Stimulated activated CD4-positive, alpha-beta T cell treated with anti-CD3 and anti-CD28 coated beads, Interleukin-1b, Interleukin-23, amount 100 ng/mL, for 48 hours (primary cell): ENCODE measurements at regions not wholly inside any gene's neighbourhood (a gene's known extent, or its start where the extent isn't known, plus 50 kb on each side); places are given as distances from the start of the nearest gene placed in this dataset.

Experiments used
- DNase-seq: peaks from one replicate; pipeline ENCODE4 v3.0.0-alpha.2; 2020

DNA sequence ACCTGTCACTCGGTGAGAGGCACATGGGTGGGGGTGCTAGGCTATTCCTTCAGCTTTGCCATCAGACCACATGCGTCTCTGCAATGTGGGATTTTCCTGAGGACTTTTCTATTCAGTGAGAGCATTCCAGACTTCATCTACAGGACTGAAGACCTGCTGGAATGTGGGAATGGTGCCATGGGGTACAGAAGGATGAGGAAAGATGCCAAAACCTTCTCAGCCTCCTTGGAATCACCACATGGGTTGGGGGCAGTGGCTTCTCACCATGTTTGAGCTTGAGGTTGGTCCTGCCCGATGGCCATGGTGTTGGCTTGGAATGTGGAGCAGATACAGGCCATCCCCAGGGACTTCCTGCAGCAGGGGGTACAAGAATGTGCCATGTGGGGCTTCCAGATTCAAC, 80.9 kb upstream of the KLF13 start:
- no peak for DNase-seq

DNA sequence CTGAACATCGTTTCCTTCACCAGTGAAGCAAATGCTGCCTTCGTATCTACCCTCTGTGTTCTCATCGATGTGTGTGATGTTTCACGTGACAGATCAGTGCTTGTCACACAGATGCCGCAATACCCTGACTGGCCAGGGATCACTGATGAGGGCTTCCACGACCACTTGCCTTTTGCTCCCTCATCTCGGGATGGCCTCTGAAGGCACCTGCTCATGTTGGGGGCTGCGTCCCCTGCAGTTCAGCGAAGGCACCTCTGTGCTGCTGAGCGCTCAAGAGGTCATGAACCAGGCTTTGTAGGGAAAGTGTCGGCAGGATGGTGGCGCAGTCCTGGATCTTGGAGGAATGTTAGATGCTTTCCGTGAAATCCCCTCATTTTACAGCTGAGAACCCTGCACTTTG, 79.2 kb upstream of the KLF13 start:
- no peak for DNase-seq

DNA sequence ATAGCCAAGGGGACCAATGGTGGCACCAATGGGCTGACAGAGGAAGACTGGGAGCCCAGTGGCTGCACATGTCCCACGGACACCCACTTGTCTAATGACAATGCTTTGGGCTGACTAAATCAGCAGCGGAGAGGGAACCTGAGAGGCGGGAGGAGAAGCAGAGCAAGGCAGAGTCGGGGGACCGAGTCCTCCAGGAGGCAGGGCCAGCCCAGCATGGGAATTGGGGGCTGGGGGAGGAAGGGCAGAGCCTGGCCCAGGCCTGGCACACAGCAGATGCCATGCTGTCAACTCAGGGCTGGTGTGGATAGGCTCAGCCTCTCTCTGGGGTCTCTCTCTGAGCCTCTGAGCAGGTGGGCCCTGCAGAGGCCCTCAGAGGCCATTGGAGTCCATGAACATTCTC, 78.4 kb upstream of the KLF13 start:
- DNase-seq, result no peak

DNA sequence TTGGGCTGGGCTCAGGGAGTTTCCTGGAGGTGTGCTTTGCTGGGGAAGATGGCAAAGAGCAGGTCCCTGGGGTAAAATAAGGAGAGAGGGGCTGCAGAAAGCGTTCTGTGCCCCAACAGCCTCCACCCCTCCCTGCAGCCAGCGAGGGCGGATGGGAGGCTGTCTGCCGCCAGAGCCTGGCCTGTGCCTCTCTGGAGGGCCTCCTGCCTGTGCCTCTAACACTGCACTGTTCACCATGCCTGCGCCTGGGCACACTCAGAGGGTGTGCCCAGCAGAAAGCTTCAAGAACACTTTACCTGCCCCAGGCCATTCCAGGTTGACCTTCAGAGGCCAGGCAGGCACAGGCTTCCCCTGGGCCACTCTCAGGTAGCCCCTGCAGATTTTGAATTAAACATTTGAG, 77.7 kb upstream of the KLF13 start:
- no peak for DNase-seq

DNA sequence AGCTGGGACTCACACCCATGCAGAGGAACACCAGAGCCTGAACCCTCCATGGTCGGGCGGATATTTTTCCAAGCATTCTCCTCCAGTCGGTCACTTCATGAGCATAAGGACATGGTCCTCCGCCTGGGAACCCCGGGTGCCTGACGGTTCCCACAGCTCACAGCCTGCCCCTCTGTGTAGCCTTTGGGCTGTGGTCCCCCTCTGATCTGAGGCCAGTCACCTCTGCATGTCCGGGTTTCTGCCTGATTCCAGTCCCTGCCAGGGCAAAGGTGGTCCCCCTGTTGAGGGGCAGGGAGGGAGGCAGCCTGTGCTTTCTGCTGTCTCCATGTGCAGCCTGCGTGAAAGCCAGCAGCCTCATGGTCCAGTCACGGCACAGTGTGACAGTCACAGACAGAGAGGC, 76.6 kb upstream of the KLF13 start:
- DNase-seq, result no peak

DNA sequence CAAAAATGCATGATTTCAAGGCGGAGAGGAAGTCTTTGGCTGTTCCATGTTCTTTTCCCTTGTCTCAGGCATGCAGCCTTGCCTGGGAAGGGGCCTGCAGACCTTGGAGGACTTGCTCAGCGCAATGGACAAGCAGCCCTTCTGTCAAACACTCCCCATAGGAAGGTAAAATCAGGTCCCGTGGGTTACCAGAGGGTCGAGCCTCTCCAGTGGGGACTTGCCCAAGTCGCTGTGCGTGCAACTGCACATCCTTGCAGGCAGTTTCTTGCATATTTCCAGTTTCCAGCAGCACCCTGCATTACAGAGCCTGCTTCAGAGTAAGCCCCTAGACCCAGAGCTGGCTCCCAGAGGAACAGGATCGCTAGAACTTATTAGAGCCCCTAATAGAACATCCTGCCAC, 75.5 kb upstream of the KLF13 start:
- DNase-seq, result no peak

DNA sequence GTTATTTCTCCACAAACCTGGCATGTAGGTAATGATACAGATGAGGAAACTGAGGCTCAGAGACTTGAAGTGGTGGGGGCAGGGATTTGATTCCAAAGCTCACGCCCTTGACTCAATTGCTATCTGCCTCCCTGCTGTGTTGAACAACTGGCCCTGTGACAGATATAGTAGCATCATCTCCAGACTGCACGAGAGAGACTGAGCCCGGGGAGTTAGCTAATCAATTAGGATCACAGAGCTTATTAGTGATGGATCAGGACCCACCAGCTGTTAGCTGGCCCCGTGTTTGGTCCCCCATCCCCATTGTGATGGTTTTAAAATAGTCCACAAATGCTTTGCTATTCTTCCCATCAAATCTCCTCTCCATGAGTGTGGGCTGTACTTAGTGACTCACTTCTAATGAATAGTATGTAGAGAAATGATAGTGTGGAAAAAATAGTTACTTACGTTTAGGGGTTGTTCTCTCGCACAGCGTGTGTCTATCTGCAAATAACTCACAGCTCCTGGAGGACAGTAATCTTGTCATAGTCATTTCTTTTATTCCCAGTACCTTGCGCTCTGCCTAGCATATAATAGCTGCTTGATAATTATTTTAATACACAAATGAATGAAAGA, 74.4 kb upstream of the KLF13 start:
- no peak for DNase-seq

DNA sequence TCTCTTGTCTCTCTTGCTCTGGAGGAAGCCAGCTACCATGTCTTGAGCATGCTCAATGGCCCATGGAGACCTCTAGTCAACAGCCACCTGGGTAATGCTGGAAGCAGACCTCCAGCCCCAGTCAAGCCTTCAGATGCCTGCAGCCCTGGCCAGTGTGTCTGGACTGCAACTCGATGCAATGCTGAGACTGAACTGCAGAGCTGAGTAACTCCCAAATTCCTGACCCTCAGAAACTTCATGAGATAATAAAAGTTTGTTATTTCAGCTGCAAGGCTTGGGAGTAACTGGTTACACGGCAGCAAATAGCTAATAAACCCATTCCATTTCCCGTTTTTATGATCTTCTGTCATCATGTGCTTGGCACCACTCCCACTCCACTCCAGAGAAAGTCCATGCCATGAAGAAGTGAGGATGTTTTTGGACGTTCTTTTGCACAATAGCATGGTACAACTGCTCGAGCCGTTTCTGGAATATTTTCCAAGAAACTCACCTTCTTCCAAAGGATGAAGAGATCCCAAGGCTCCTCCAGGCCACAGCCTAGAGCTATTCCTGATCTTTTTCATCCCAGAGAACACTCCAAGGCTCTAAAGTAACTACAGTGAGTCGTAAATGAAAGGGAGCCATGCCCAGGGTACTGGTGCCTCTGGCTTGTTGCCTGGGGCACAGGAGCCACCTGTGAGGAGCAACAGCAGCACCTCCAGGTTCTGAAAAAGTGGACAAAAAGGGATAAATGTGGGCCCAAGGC, 72.0 kb upstream of the KLF13 start:
- DNase-seq, result no peak

DNA sequence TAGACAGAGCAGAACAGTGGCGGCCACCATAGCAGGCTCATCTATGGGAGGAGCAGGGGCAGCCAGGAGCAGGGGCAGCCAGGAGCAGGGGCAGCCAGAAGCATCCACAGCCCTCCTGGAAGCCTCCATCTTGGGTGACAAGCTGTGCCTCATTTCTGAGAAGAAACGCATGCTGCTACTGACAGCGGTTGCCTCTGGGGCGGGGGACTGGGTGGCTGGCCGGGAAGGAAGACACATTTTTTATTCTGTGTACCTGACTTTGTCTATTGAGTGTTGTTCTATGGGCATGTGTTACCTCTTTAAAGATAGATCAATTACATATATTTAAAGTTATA, 71.5 kb upstream of the KLF13 start:
- no peak for DNase-seq

DNA sequence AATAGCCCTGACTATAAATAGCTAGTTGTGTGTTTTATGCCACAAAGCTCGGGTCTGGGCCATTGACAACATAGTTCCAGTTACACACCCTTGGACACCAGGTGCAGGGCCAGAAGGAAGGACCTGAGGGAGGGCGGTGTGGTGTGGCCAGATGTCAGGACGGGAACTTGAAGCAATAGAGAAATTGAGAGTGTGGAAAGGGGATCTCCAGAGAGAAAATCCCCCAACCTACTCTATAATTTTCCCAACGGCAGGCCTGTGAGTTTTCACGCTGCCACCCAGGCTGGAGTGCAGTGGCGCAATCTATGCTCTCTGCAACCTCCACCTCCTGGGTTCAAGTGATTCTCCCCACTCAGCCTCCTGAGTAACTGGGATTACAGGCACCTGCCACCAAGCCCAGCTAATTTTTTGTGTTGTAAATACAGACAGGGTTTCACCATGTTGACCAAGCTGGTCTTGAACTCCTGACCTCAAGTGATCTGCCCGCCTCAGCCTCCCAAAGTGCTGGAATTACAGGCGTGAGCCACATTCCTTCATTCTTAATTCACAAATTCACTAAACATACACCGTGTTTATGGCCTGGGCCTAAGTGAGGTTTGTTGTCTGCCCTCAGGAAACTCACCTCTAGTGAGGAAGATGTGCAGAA, 70.8 kb upstream of the KLF13 start:
- DNase-seq, result no peak

DNA sequence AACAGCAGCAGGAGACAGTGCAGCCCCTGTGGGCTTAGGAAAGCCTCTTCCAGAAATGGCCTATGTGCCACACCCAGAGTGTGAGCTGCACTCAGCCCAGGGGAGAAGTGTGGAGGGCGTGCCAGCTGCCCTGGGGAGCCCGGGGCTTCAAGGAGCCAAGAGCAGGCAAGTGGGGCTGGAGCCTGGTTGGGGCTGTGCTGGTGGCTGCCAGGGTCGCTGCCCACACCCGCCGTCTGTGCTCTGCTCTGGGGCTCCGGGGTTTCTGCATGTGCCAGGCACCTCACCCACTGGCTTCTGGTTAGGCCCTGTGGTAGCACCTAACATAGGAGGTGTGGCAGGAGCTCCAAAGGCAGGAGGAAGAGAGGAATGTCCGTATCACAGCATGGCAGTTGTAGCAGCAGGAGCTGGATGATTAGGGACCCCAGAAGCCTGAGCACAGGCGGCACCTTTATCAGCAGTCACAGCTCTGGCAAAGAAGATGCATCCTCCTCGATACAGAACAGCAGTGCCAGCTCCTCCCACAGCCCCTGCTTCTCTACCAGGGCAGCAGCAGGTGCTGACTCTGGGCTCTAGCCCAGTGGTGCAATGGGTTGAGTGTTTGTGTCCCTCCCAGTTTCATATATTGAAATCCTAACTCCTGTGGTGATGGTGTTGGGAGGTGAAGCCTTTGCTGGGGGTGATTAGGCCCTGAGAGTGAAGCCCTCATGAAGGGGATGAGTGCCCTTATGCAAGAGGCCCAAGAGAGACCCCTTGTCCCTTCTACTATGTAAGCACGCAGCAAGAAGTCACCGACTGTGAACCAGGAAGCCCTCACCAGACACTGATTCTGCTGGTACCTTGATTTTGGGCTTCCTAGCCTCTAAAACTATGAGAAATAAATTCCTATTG, 70.0 kb upstream of the KLF13 start:
- no peak for DNase-seq

DNA sequence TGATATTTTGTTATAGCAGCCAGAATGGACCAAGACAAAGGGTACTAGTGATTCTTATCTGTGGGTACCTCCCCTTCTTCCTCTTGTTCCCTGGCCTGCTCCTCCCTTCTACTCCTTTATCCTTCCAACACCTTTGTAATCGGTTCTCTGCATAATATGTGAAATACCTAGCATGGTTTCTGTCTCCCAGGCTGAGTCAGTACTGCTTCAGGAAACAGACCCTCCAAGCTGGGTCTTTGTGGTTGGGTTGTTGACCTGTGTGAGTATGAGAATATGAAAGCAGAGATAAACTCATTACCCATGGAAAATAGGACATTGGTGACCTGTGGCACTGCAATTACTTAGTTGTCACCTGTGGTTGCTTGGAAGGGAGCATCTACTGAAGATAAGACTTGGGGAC, 69.3 kb upstream of the KLF13 start:
- no peak for DNase-seq

DNA sequence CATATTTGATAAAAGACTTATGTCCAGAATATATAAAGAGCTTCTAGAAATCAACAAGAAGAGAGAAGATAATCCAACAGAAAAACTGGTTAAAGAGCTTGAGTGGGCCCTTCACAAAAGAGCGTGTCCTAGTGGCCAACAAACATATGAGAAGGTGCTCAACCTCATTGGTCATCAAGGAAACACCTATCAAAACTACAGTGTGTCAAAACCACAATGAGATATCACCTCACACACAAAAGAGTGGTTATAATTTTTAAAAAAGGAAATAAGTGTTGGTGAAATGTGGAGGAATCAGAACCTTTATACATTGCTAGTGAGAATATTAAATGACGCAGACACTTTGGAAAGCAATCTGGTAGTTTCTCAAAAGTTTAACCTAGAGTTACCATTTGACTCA, 68.4 kb upstream of the KLF13 start:
- no peak for DNase-seq

DNA sequence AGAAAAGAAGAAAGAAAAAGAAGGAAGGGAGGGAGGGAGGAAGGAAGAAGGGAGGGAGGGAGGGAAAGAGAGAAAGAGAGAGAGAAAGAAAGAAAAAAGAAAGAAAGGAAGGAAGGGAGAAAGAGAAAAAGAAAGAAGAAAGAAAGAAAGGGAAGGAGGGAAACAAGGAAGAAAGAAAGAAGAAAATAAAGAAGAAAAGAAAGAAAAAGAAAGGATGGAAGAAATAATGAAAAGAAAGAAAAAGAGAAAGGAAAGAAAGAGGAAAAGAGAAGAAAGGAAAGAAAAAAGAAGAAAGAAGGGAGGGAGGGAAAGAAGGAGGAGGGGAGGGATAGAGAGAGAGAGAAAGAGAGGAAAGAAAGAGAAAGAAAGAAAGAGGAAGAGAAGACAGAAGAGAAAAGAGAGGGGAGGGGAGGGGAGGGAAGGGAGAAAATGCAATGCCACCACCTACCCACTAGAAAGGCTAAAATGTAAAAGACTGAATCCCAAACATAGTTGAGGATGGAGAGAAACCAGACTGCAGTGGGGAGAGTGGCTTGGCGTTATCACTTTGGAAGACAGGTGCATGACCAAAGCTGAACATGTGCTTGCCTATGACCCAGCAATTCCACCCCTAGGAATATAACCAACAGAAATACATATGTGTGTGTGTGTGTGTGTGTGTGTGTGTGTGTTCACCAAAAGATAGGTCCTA, 66.9 kb upstream of the KLF13 start:
- no peak for DNase-seq

DNA sequence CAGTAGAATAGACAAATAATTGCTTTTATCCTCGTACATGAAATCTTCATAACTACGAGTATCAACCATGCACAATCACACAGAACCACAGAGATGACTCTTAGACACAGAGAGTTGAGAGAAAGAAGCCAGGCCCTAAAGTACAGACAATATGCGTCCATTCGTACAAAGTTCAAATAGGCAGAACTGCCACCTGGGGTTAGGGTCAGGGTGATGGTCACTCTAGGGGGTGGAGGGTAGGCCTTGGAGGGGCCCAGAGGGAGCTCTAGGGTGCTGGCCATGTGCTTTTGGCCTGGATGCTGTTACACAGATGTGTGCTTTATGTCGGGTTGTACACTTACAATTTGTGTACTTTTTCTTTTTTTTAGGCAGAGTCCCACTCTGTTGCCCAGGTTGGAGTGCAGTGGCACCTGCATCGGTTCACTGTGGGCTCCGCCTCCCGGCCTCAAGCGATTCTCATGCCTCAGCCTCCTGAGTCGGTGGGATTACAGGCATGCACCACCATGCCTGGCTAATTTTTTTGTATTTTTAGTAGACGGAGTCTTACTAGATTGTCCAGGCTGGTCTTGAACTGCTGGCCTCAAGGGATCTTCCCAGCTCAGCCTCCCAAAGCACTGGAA, 65.9 kb upstream of the KLF13 start:
- no peak for DNase-seq

DNA sequence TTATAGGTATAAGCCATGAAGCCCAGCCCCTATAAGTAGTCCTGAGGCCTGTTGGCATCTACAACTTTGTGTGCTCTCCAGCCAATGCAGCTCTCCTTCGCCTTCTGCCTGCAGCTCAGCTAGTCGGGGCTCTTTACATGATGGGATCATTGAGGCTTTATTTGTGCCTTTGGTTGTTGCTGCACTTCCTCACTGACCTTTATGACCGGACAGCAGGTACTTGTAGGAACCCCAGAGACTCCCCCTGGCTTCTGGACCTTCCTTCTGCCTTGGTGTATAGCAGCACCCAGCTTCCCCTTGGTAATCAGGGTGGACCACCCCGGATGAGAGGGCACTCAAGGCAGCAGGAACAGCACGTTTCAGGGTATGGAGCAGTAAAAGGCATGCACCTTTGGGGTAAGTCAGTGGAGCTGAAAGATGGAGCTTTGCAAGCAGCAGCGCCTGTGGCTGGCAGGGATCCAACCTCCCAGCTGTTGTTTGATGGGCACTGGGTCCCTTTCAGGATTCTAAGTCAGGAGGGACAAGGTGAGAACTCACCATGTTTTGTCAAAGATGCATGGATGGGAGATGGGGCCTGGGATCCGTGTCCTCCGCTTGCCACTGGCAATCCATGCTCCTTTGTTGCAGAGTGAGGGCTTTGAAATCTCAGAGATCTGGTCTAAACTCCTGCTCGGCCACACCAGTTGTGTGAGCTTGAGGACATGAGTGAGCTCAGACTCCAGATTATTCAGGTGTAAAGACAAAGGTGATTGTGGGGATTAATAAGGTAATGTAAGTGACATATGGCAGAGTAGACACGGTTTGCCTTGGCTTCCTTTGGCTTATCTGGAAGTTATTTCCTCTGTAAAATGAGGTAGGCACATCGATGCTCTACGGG, 65.1 kb upstream of the KLF13 start:
- DNase-seq, result no peak

DNA sequence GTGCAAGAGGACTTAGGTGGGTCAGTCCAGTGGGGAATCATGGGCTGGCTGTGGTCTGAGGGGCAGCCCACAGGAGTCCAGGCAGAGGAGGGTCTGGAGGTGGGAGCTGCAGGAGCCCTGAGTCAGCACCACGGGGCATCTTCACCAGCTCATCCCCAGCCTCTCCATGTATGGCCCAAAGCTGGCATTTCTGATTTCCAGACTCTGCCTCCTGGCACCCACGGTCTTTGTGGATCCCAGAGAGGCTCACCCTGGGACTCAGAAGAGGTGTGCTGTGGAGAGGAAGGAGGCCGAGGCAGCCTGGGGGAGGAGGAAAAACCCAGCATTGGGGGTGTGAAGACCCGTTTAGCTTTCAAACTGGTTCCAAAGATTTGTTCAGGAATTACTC, 64.5 kb upstream of the KLF13 start:
- no peak for DNase-seq

DNA sequence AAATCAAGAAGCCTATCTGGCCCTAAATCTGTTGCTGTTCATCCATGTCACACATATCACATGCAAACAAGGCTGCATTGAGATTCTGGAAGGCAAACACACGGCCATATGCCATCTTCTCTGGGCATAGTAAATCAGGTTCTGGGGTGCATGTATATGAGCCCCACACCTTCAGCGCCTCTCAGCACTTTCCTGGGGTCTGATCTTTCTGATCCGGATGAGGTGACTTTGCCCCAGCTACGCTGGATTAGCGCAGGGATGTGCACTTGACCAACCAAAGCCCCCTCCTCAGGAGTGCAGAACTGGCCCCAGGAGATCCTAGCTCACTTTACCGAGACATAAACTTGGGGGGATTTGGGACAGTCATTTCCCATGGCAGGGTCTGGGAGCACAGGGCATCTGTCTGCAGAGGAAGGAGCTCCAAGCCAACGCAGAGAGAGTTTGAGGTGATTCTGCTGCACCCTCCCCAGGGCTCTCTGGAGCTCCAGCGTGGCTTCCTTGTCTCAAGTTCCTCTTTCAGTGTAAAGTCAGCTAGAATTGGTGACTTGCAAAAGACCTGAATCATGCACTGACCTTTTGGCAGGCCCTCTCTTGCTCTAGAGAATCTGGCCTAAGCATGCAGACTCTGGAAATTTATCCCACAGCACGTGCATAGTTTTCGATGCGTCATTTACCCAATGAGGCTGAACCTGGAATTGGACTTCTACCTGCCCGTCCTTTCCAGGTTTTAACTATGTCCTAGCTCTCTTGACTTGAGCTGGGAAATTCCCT, 63.5 kb upstream of the KLF13 start:
- DNase-seq, result no peak

DNA sequence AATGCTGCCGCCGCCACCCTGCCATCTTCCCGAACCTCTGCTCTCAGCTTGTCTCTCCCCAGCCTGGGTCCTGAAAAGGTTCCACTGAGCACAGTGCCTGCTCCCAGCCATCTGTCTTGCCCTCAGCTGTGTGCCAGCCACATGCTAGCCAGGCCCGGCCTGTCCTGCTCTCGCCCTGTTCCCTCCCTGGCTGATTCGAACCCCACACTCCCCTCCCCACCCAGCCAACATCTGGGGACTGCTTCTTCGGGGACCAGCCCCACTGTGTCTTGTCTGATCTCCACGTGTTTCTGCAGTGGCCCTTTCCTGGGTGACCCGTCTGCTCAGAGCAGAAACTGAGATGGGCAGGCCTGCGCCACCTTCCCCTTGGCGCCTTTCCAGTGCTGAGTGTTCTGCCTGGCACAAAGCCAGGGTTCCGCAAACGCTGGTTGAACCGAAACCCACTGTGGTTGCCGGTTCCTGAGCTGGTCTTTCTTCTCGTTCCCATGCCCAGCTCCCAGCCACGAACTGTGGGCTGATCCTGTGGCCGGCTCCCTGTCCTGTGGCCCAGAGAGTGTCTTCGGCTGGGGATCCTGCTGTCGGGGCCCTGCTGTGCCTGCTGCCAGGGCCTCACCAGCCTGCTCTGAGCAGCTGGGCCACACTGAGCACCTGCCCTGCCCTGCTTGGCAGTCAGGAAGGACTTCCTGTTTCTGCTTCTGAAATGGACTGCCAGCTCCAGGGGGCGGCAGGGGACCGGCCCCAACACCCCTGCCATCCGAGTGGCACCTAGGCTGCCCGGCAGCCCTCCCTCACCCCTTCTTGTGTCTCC, 62.7 kb upstream of the KLF13 start:
- peak; percentile 69 for DNase-seq

DNA sequence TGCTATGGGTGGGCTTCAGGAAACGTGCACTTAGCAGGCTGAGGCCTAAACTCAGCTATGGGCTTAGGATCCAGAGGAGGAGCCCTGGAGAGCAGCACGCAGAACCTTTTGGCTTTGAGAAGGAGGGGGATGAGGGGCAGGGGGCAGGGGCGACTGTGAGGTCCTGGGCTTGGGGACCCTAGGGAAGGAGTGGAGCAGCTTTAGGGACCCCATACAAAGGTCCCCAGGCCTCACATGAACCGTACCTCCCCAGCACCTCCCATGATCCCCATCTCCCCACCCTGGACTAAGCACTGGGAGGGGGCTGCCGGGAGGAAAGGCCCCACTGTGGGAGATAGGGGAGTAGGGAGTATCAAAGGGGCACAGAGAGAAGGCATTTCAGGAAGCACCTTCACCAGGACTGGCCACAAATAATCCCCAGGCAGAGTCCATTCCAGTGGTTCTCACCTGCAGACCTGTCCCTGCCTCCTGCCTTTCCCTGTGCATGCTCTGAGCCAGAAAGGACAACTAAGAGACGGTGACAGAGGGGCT, 62.0 kb upstream of the KLF13 start:
- DNase-seq, result no peak
